ENCODE measurements at regions not wholly inside any gene's neighbourhood (a gene's known extent, or its start where the extent isn't known, plus 50 kb on each side); places are given as distances from the start of the nearest gene placed in this dataset.

DNA sequence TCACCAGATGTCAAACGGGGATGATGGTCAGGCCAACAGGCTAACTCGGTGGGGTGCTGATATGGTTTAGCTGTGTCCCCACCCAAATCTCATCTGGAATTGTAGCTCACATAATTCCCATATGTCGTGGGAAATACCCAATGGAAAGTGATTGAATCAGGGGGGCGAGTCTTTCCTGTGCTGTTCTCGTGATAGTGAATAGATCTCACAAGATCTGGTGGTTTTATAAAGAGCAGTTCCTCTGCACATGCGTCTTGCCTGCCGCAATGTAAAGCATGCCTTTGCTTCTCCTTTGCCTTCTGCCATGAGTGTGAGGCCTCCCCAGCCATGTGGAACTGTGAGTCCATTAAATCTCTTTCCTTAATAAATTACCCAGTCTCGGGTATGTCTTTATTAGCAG, 74.4 kb upstream of the YWHAQ start:
- TF ChIP-seq CTCF (conservative IDR thresholded peaks at IDR 0.05; ENCODE audit: low read length): no peak
- no peak for TF ChIP-seq EZH2phosphoT487 (IDR thresholded peaks at IDR 0.05; ENCODE audit: borderline replicate concordance)
